ENCODE measurements at regions not wholly inside any gene's neighbourhood (a gene's known extent, or its start where the extent isn't known, plus 50 kb on each side); places are given as distances from the start of the nearest gene placed in this dataset.

DNA sequence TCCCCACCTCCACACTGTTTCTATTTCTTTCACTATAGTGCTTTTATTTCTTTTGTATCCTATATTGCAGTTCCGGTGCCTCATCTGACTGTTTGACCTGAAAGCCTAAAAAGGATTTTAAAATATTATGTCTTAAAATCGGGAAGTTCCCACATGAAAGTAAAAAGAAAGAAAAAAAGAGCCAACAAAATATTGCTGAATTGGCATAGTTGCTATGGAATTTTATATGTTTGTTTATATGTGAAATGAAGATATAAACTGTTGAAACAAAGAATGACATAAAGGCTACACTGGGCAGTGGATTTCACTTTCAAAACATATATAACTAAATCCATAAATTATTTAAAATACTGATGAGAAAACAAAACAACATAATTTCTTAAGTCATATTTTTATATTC is 1383.7 kb downstream of the C4orf33 start:
- no peaks in the 10 kb centered on the region for H3K36me3 ChIP-seq (ENCODE audit: insufficient read depth, low read length)
- no peaks in the 10 kb centered on the region for H3K9me3 ChIP-seq (ENCODE audit: low read length)
- no peak overlapping the region for H3K27ac ChIP-seq (ENCODE audit: low read length)
- no peaks in the 10 kb centered on the region for H3K79me2 ChIP-seq (replicated peaks; ENCODE audit: insufficient read depth, low read length)
- no peaks in the 10 kb centered on the region for H4K20me1 ChIP-seq (ENCODE audit: insufficient read depth)
- TF ChIP-seq POLR2AphosphoS5 (IDR thresholded peaks at IDR 0.05) (no peak), EP300 (conservative IDR thresholded peaks at IDR 0.05; ENCODE audit: poor library complexity, severe bottlenecking) (no peak), RAD21 (conservative IDR thresholded peaks at IDR 0.05) (no peak), MXI1 (conservative IDR thresholded peaks at IDR 0.05; ENCODE audit: poor library complexity, severe bottlenecking) (no peak), TAF1 (IDR thresholded peaks at IDR 0.05; ENCODE audit: low read depth) (no peak), EZH2 (IDR thresholded peaks at IDR 0.05; ENCODE audit: borderline replicate concordance, insufficient read depth, low read length, poor library complexity, severe bottlenecking) (no peak), SMC3 (conservative IDR thresholded peaks at IDR 0.05; ENCODE audit: poor library complexity) (no peak)
- TF ChIP-seq, protein P1, sequence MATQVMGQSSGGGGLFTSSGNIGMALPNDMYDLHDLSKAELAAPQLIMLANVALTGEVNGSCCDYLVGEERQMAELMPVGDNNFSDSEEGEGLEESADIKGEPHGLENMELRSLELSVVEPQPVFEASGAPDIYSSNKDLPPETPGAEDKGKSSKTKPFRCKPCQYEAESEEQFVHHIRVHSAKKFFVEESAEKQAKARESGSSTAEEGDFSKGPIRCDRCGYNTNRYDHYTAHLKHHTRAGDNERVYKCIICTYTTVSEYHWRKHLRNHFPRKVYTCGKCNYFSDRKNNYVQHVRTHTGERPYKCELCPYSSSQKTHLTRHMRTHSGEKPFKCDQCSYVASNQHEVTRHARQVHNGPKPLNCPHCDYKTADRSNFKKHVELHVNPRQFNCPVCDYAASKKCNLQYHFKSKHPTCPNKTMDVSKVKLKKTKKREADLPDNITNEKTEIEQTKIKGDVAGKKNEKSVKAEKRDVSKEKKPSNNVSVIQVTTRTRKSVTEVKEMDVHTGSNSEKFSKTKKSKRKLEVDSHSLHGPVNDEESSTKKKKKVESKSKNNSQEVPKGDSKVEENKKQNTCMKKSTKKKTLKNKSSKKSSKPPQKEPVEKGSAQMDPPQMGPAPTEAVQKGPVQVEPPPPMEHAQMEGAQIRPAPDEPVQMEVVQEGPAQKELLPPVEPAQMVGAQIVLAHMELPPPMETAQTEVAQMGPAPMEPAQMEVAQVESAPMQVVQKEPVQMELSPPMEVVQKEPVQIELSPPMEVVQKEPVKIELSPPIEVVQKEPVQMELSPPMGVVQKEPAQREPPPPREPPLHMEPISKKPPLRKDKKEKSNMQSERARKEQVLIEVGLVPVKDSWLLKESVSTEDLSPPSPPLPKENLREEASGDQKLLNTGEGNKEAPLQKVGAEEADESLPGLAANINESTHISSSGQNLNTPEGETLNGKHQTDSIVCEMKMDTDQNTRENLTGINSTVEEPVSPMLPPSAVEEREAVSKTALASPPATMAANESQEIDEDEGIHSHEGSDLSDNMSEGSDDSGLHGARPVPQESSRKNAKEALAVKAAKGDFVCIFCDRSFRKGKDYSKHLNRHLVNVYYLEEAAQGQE (IDR thresholded peaks at IDR 0.05; ENCODE audit: borderline replicate concordance), result no peak
- TF ChIP-seq, protein P2, sequence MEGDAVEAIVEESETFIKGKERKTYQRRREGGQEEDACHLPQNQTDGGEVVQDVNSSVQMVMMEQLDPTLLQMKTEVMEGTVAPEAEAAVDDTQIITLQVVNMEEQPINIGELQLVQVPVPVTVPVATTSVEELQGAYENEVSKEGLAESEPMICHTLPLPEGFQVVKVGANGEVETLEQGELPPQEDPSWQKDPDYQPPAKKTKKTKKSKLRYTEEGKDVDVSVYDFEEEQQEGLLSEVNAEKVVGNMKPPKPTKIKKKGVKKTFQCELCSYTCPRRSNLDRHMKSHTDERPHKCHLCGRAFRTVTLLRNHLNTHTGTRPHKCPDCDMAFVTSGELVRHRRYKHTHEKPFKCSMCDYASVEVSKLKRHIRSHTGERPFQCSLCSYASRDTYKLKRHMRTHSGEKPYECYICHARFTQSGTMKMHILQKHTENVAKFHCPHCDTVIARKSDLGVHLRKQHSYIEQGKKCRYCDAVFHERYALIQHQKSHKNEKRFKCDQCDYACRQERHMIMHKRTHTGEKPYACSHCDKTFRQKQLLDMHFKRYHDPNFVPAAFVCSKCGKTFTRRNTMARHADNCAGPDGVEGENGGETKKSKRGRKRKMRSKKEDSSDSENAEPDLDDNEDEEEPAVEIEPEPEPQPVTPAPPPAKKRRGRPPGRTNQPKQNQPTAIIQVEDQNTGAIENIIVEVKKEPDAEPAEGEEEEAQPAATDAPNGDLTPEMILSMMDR (IDR thresholded peaks at IDR 0.05; ENCODE audit: poor library complexity, severe bottlenecking), result no peak
- no peaks in the 10 kb centered on the region for H3K27me3 ChIP-seq (ENCODE audit: insufficient read depth, low read depth, low read length)
- no peak overlapping the region for H3K4me2 ChIP-seq (ENCODE audit: low read length)
- H3K4me3 ChIP-seq (ENCODE audit: low read length), result no peak overlapping the region
- H2AFZ ChIP-seq (ENCODE audit: low read depth, low read length), result no peak overlapping the region
- H3K9me2 ChIP-seq (ENCODE audit: insufficient read depth, low read length), result no peaks in the 10 kb centered on the region
- H3K9ac ChIP-seq (ENCODE audit: low read length), result no peak overlapping the region
- no peaks in the 10 kb centered on the region for H3F3A ChIP-seq (ENCODE audit: insufficient read depth, low read length, poor library complexity, severe bottlenecking)

DNA sequence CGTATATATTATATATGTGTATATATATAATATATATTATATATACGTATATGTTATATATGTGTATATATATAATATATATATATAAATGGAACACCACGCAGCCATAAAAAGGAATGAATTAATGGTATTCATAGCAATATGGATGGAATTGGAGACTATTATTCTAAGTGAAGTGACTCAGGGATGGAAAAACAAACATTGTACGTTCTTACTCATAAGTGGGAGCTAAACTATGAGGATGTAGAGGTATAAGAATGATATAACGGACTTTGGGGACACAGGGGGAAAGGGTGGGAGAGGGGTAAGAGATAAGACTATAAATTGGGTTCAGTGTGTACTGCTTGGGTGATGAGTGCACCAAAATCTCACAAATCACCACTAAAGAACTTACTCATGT is 1388.9 kb downstream of the C4orf33 start:
- Histone ChIP-seq H3K79me2 (replicated peaks; ENCODE audit: insufficient read depth, low read length) (no peaks in the 10 kb centered on the region), H3F3A (ENCODE audit: insufficient read depth, low read length, poor library complexity, severe bottlenecking) (no peaks in the 10 kb centered on the region), H3K36me3 (ENCODE audit: insufficient read depth, low read length) (no peaks in the 10 kb centered on the region), H3K27ac (ENCODE audit: low read length) (no peak overlapping the region), H3K27me3 (ENCODE audit: insufficient read depth, low read depth, low read length) (no peaks in the 10 kb centered on the region), H4K20me1 (ENCODE audit: insufficient read depth) (no peaks in the 10 kb centered on the region), H2AFZ (ENCODE audit: low read depth, low read length) (no peak overlapping the region), H3K9me3 (ENCODE audit: low read length) (no peaks in the 10 kb centered on the region), H3K9me2 (ENCODE audit: insufficient read depth, low read length) (no peaks in the 10 kb centered on the region), H3K9ac (ENCODE audit: low read length) (no peak overlapping the region), H3K4me2 (ENCODE audit: low read length) (no peak overlapping the region), H3K4me3 (ENCODE audit: low read length) (no peak overlapping the region)
- no peak for TF ChIP-seq SMC3 (conservative IDR thresholded peaks at IDR 0.05; ENCODE audit: poor library complexity)
- no peak for TF ChIP-seq RAD21 (conservative IDR thresholded peaks at IDR 0.05)
- TF ChIP-seq MXI1 (conservative IDR thresholded peaks at IDR 0.05; ENCODE audit: poor library complexity, severe bottlenecking), result no peak
- TF ChIP-seq, protein P2 (IDR thresholded peaks at IDR 0.05; ENCODE audit: poor library complexity, severe bottlenecking), result no peak
- no peak for TF ChIP-seq EP300 (conservative IDR thresholded peaks at IDR 0.05; ENCODE audit: poor library complexity, severe bottlenecking)
- no peak for TF ChIP-seq POLR2AphosphoS5 (IDR thresholded peaks at IDR 0.05)
- TF ChIP-seq, protein P1 (IDR thresholded peaks at IDR 0.05; ENCODE audit: borderline replicate concordance), result no peak

All from neural cell (in vitro differentiated cells).